H1 (cell line): ENCODE measurements at regions not wholly inside any gene's neighbourhood (a gene's known extent, or its start where the extent isn't known, plus 50 kb on each side); places are given as distances from the start of the nearest gene placed in this dataset.

Experiments used
- CEBPB ChIP-seq: IDR thresholded peaks from 2 replicates; pipeline ENCODE4 v1.6.1; 2012; ENCODE audit warnings: low read depth, low read length
- CTCF ChIP-seq, 3 experiments: IDR thresholded peaks; 1 replicate in 2 of 3; 2 replicates in 1 of 3; pipeline versions ENCODE4 v1.5.1 to v1.6.1; 2011; ENCODE audit warnings: low read length in 3 of 3, mild to moderate bottlenecking in 3 of 3, inconsistent platforms in 2 of 3, low read depth in 1 of 3, moderate library complexity in 1 of 3; ENCODE audit not compliant: insufficient read depth in 1 of 3; ENCODE audit errors: control extremely low read depth in 1 of 3
- GABPA ChIP-seq: IDR thresholded peaks from 2 replicates; pipeline ENCODE4 v1.6.1; 2011; ENCODE audit warnings: mild to moderate bottlenecking, low read length, moderate library complexity, borderline replicate concordance; ENCODE audit not compliant: insufficient read depth
- POLR2A ChIP-seq, 2 experiments: IDR thresholded peaks; 1 replicate in 1 of 2; 2 replicates in 1 of 2; pipeline ENCODE4 v1.6.1; 2011; ENCODE audit warnings: low read depth in 2 of 2, low read length in 2 of 2, mild to moderate bottlenecking in 2 of 2; ENCODE audit errors: control extremely low read depth in 1 of 2
- RAD21 ChIP-seq, 2 experiments: IDR thresholded peaks in 1 of 2; conservative IDR thresholded peaks in 1 of 2; 2 replicates each; pipeline ENCODE4 v1.6.1; 2011; ENCODE audit warnings: low read depth in 2 of 2, low read length in 2 of 2, improper control_type of control experiment in 1 of 2, inconsistent platforms in 1 of 2, mild to moderate bottlenecking in 1 of 2, moderate library complexity in 1 of 2
- RXRA ChIP-seq: IDR thresholded peaks from 2 replicates; pipeline ENCODE4 v1.6.1; 2011; ENCODE audit warnings: low read depth, mild to moderate bottlenecking, low read length, moderate library complexity; ENCODE audit not compliant: insufficient read depth
- YY1 ChIP-seq: IDR thresholded peaks from 2 replicates; pipeline ENCODE4 v1.6.1; 2011; ENCODE audit warnings: low read depth, mild to moderate bottlenecking, low read length
- TF ChIP-seq, protein P1 (sequence below): IDR thresholded peaks from 2 replicates; pipeline ENCODE4 v1.6.1; 2012; ENCODE audit warnings: inconsistent platforms

GRCh38 chr6:159463119-159463829 lies 229.8 kb downstream of the SOD2 start:
- TF ChIP-seq YY1 (no peak), GABPA (no peak), POLR2A (IDR thresholded peaks at IDR 0.05; ENCODE audit: control extremely low read depth in 1 of 2, low read depth in 2 of 2, low read length in 2 of 2) (no peak), CEBPB (no peak), CTCF (IDR thresholded peaks at IDR 0.05; ENCODE audit: control extremely low read depth in 1 of 3, insufficient read depth in 1 of 3, low read depth in 1 of 3, low read length in 3 of 3) (no peak), RAD21 (IDR thresholded peaks at IDR 0.05 in 1 of 2, conservative IDR thresholded peaks at IDR 0.05 in 1 of 2; ENCODE audit: low read depth in 2 of 2, low read length in 2 of 2) (peak in 1 of 2 experiments; percentile 32; a peak in 2 of 4 replicates), RXRA (no peak)
- TF ChIP-seq, protein P1, sequence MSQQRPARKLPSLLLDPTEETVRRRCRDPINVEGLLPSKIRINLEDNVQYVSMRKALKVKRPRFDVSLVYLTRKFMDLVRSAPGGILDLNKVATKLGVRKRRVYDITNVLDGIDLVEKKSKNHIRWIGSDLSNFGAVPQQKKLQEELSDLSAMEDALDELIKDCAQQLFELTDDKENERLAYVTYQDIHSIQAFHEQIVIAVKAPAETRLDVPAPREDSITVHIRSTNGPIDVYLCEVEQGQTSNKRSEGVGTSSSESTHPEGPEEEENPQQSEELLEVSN: no peak
